HG02973 (cell line): ENCODE measurements at regions not wholly inside any gene's neighbourhood (a gene's known extent, or its start where the extent isn't known, plus 50 kb on each side); places are given as distances from the start of the nearest gene placed in this dataset.

Experiments
- ATAC-seq: cut with Tn5 transposase; IDR thresholded peaks from one replicate; pipeline ENCODE4 v1.9.1; 2021; ENCODE audit warnings: moderate library complexity; ENCODE audit not compliant: unreplicated experiment

DNA sequence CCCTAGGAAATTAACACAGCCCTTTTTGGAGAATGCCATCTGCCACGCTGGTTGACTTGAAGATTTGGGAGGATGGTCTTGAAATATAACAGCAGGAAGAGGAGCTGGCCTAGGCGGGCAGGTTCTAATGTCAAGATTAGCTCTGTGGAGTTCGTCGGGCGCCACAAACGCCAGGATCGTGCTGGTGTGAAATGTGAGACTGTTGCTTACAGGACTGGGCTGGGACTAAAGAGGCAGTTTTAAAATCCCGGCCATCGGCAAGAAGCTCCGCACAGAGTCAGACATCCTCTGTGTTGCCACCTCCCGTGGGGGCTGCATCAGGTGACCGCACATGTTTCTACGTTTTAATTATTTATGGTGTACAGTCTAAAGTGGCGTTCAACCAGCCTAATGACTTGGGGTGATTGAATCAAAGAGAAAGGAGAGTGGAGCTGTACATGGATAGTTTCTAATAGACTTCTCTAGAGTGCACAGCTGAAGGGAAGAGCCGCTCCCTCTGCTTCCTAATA is 99.4 kb upstream of the BCL11A start:
- no peak for ATAC-seq

DNA sequence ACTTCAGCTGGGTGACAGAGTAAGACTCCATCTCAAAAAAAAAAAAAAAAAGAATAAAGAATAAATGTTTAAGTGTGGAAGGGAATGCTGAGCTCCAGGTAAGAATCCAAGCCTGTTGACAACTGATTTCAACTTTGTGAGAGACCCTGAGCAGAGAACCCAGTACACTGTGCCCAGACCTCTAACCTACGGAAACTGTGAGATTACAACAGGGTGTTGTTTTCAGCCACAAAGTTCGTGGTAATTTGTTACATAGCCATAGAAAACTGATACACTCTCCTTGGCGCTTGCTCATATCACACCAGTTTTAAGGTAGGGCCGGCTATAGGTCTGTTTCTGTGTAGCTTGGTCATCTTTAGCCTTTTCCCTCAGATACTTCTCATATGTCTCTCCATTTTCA is 98.4 kb upstream of the PAPOLG start:
- no peak for ATAC-seq

DNA sequence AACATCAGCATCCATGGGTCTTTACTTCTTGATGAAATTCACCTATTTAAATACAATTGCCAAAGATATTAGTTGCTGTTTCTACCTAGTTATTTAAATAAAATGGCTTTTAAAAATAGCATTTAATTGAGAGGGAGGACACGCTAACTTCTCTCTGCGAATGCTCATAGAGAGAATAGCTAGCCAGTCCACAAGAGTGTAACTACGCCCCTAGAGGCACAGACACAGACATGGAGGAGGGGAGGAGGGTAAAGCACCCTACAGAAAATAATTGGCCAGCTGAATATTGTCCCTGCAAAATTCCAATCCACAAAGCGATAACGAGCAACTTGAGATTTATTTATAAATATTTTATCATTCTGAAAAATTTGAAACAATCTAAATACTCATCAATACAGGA is 97.0 kb upstream of the PAPOLG start:
- ATAC-seq = no peak

DNA sequence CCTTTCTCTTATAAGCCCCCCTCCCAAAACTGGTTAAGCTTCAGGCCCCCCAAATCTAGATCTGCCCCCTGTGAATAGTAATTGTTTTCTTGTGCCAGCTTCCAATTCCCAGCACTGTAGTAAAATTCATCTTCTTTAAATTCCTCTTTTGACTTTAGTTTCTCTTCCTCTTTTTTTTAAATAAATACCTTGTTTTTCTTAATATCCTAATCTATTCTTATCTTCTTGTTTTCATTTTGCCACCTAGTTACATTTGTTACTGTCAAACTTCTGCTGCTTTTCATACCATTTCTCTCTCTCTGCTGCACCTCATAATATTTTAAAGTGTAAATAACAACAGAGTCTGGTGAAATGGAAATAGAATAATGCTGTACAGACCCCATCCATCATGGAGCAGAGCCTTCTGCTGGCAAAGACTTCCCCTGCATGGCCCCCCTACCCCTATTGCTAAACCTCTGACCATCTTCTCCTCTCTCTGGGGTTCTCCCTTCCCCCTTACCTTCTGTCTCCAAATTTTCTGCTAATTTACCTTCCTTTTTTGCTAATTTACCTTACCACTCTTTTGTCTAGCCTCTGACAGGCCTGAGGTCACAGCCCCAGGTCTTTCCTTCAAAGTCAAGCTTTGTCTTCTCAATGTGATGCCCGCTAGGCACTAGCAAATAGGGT is 94.9 kb upstream of the PAPOLG start:
- ATAC-seq = no peak

DNA sequence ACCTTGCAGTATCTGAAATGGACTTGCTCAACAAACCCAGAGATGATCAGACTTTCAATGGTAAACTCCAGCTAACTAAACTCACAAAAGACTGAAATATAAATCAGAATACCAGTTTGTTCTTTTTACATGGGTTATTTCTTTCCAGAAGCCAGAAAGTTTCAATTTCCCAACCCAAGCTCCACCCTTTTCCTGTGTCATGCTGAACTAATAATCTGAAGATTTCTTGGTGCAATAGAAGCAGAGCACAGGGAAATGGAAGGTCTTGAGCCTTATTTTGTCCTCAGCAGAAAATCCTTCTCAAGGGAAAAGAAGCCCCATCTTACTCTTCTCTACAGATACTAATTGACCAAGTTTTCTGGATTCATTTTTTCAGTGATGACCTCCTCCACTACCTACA is 93.3 kb upstream of the PAPOLG start:
- no peak for ATAC-seq

DNA sequence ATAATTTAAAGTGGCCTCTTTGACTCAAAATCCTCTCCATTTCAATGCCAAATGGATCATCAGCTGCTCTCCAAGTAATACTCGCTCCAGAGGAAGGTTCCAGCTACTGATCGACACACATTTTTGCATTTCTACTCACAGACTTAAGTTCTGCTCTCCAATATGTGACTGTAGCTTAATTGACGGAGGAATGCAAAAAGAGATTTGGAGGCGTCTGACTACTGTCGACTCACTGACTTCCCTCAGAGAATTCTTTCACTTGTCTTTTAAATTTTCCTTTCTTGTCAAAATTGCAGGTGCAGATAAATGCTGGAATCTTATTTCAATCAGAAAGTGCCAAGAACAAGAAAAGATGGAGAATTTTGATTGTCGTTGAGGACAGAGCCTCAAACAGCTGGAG is 84.1 kb upstream of the PAPOLG start:
- no peak for ATAC-seq

DNA sequence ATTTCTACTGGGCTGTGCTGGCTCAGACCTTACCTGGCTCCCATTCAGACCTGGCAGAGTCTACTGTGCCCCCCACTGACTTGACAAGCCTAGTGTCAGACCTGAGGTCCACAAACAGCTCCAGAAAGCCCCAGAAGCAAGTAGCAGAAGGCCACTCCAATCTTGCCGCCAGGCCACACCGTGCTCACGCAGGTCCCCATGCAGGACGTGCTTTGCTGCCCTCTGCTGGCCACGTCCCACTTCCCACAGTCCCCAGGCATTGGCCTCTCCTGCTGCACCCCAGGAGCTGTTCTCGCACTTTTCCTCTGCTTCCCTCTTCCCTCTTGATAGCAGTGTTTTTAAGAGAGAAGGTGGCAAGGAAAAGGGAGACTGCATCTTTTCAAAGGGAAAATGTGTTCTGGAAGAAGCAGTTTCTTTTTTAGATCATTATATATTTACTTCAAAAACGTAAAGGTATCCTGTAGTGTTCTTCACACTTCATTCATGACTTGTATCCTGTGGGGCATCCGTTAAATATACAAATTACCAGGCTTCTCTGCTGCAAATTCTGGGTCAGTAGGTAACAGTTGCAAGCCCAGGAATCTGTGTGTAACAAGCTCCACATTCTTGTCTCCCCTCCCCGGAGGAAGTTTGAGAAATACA is 81.4 kb upstream of the PAPOLG start:
- ATAC-seq = peak; percentile 99

DNA sequence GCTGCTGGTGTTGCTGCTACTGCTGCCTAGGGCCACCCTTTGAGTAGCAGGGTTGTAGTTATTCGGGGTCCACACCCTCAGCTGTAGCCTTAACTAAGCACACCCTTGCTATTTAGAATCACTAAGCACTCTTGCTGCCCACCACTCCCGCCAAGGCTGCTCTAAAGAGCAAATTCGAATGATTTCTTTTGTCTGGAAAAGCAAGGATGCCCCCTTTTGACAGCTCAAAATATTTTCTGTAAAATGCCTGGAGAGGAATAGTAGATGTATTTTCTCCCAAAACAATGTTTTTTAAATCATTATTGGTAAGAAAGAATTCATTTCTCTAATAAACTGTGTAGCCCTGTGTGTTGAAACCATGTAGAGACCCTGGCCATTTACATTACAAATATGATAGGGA is 80.8 kb upstream of the PAPOLG start:
- ATAC-seq = no peak

DNA sequence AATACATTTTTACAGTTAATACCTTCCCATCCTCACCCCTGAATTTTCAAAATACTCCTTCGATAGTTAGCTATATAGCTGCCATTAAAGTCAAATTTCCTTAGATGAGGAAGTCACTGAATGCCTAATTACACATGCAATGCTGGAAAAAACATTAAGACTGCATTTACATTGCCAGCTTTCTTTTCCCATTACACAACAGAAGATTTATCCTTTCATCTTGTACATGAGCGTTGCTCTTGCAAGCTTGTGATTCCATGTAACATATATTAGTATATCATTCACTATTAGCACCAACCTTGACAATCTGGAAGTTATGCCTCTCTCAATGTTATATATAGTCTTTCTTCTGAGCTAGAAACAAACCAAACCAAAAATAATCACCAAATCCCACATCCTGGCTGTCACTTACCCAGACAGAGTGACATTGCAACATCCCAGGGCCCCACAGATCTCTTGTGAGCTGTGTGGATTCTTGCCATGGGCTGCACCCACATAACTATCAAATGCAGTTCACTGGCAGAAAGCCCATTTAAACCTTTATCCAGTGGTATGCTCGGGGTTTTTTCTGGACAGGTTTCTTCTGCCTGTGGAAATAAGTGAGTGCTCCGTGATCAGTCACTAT is 79.2 kb upstream of the PAPOLG start:
- no peak for ATAC-seq

DNA sequence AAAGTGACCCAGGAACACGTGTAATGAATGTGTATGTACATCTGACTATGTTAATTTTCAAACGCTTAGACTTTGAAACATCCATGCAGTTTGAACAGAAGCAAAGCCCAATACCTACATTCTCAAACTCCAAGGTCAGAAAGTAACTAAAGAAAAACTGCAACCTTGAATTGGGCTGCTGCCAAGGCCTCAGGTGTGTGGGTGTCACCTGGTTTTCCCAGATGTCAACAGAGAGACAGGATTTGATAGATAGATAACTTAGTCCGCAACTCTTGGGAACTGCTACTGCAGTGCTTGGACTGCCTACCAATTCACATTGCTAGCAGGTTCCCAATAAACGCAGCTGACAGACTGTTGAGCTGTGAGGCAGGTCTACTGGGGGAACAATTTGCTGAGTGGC is 78.7 kb upstream of the PAPOLG start:
- ATAC-seq = no peak

DNA sequence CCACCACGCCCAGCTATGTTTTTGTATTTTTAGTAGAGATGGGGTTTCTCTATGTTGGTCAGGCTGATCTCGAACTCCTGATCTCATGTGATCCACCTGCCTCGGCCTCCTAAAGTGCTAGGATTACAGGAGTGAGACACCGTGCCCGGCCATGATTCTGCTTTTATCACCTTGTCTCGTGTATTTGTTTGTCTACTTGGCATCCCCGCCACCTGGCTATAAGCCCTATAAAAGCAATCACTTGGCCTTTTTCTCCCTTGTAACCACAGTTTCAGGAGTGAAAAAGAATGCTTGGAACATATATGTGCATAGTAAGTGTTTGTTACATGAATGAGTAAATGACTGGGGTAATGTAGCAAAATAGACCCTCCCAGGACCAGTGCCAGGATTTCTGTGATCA is 77.5 kb upstream of the PAPOLG start:
- ATAC-seq = no peak

DNA sequence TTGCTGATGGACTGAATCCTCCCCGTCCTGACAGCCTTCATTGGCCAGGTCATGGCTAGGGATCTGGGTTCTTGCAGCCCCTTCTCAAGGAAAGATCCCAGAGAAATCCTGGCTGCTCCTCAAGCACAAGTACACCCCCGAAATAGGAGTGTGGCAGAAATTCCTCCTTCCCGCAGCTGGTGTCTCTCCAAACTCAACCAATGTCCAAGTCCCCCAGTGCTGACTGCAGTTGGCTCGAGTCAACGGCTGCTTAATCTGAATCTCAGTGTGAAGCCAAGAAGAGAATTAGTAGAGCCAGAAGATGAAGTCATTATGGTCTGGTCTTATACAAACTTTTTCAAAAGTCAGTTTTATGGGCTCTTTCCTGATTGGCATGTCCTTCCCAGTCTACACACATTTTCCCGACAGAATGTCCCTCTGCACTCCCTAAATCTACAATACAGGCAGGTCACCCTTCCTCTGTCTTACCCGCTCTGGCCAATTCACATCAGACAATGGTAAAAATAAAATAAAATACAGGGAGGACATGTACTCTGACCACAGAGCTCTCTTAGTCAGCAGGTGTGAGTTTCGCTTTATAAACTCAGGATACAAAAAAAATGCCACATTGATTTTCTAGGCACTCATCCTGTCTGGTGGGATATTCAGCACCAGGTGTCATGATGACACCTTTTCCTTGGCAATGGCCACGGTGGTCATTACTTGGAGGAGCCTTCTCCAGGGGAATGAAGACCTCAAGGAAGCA is 76.9 kb upstream of the PAPOLG start:
- ATAC-seq = no peak

DNA sequence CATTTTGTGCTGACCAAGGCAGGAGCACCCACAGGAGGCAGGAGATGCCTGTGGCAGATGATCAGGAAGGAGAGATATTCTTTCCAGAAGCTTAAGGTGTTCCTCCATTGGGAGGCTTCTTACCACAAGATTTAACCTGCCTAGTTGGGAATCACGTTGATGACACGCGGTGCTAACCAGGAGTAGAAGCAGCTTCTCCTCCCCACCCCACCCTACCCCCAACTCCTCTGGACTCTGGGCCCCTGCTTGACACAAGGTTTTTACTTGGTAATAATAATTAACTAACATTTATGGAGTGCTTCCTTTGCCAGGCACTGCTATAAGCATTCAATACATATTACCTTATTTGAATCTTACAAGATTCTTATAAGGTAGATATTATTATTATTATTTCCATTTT is 62.5 kb upstream of the PAPOLG start:
- no peak for ATAC-seq

DNA sequence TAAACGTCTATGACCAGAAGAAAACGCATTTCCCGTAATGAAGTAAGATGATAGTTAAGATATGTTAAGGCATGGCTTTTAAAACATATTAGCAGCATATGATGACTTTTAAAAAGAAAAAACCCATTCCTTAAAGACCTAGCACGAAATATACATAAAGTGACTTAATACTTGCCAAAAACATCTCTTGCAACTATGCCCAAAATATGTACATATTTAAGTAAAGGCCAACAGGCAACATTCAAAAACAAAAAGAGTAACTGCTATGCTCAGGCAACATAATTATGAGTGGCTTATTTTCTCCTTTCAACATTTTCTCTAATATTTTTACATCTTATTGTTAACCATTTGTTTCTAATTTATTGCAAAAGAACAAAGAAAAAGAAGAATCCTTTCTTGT is 60.3 kb upstream of the PAPOLG start:
- no peak for ATAC-seq

DNA sequence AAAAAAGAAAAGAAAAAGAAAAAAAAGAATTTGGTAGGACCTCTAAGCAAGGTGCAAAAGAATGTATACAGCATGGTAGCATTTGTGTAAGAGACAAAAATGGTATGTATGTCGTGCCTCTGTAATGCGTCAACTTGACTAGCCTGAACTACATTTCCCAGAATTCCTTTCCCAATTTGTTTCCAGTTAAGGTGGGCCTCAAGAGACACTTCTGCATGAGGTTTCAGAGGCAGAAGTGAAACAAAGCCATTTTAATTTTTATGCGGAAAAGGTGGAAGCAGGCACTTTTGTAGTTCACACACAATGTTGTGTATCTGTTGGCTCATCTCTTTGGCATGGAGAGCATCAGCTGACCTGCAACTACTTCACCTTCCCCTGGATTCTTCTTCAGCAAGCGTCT is 56.5 kb upstream of the PAPOLG start:
- no peak for ATAC-seq

DNA sequence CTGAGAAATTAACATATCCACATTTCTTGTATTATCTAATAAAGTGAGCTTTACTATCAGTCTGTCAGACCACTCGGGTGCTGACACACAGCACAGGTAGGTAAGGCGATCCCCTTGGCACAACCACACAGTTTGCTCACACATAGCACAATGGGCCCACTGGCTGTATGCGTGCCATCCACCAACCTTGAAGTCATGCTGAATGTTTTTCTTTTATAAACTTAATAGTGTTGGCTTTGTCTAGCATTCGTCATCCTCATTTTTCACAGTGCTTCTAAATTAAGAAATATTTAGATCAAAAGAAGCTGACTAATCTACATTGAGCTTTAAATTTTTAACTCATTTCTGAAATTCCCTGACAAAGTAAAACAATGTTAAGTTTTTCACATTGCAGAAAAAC is 50.0 kb upstream of the PAPOLG start:
- no peak for ATAC-seq
